ENCODE measurements at regions not wholly inside any gene's neighbourhood (a gene's known extent, or its start where the extent isn't known, plus 50 kb on each side); places are given as distances from the start of the nearest gene placed in this dataset.

DNA sequence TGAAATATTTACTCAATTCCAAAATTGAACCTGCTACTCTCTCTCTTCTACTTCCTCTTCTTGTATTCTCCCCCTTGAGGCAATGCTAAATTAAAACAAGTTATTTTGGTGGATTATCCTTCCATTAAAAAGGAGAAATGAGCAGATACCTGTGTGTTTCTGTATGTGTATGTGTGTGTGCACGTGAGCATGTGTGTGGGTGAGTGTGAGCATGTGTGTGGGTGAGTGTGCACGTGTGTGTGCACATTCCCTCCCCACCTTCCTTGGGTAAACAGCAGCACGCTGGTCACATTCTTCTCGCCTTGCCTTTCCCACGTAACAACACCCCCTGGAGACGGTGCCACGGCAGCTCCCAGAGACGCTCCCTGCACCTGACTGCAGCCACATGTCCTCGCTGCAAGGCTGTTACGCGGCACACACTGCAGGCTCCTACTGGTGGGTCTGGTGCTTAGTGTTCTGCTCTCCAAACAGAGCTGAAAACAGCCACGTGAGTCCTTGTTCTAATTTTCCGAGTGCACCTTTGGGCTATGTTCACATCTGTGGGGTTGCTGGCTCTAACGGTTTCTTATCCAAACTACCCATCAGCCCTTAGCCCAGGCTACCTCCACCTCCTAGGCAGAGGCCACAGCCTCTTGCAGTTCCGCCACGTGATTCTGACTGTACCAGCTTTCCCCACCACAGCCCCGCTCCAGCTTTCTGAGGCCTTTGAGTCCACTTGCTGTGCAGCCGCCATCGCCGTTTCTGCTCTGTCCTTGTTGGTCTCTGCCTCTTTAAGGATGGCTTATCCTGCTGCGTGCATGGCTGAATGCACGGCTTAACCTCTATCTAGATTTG, 123.4 kb downstream of the CTTN start:
- DNase-seq (ENCODE audit: low spot score) = no peak

DNA sequence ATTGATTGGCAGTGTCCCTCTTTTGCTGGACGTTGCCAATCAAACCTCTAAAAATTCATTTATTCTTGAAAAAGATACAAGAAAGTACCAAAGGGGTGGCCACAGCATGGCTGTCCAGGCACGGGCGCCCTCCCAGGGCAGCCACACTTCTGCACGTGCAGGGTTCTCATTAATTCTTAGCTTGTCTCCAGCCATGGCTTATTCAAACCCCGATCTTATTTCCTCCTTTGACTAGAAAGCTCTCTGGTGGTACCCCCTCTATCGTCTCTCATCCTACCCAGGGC, 123.9 kb downstream of the CTTN start:
- no peak for DNase-seq (ENCODE audit: low spot score)

DNA sequence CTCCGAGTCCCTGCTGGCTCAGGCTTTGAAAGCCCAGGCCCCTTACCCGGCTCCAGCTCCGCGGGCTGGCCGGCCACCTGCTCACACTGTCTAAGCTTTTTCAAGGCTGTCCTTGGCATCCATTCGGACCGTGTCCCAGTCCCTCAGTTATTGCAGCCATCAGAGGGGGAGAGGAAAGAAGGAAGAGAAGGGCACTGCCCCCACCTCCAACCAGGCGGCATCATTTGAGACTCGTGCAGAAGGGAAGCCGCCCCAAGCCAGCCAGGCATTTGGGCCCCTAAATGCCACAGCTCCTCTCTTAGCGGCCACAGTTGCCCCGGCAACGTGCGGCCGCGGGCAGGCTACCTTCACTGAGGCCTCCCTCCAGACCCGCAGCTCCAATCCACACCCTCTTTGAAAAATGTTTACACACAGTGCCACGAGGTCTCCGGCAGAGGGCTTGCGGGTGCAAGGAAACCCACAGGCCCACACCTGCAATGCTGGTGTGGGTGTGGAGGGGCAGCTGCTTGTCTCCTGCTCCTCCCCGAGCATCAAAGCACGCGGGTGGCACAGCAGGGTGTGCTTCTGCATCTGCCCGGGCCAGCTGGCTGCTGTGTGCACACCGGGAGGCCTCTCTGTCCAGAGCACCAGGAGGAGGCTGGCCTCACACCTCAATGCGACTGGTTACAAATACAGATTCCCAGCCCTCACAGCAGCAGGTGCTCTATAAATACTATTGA, 124.4 kb downstream of the CTTN start:
- DNase-seq (ENCODE audit: low spot score) = no peak

DNA sequence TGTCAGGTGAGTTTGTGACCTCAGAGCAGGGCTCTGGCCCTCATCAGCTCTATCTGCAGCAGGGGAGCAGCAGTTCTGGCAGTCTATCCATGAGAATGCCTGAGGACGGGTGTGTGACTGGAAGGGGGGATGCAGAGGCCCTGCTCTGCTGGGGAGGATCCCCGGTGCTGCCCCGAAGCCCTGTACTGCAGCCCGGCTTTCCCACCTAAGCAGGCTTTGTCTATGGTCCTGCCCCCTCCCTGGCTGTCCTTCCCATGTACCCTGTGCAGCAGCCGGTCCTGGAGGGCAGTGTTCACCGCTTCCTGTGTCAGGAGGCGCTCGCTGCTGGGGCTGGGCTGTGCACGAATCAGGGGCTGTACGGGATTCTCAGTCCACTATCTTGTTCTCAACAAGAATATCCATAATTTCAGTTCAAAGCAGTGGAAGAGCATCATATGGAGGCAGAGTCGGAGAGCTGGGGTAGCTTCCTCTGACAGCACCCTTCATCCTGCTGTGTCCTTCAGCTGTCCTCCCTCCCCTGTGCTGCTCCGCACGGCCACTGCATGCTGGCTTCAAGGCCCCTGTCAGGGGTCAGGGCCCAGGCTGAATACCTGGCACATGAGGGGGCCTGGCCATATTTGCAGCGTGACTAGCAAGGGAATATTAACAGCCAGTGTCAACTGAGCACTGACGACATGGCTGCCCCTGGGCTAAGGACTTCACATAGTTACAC, 125.2 kb downstream of the CTTN start:
- no peak for DNase-seq (ENCODE audit: low spot score)

DNA sequence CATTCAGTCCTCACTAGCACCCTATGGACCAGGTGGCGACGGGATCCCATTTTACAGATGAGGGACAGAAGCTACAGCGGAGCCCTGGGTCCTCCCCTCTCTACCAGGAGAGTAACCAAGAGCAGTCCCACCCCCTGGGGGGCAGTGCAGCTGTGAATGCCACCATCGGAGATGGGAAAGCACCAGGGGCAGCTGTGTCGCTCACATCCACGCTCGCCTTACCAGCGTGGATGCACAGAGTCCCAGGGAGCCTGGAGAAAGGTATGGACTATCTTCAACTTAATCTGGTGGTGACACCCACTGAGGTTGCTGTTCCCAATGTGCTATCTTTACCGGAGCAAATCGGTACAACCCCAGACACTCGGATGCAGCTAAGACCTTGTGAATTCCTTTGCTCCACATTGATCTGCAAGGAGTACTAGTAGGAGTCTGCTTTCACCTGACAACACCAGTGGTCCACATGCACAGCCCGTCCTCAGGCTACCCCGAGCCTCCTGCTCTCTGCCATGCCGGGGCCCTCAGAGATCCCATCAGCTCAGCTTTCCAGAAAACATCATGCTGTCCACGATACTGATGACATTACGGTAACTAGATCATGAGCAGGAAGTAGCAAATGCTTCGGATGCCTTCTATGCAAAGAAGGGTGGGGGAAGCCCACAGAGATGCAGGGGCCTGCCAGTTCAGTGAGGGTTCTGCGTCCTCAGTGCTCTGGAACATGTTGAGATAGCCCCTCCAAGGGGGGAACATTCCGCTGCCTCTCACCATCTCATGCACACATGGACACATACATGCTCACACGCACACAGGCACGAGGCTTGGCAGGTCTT, 126.0 kb downstream of the CTTN start:
- no peak for DNase-seq (ENCODE audit: low spot score)

DNA sequence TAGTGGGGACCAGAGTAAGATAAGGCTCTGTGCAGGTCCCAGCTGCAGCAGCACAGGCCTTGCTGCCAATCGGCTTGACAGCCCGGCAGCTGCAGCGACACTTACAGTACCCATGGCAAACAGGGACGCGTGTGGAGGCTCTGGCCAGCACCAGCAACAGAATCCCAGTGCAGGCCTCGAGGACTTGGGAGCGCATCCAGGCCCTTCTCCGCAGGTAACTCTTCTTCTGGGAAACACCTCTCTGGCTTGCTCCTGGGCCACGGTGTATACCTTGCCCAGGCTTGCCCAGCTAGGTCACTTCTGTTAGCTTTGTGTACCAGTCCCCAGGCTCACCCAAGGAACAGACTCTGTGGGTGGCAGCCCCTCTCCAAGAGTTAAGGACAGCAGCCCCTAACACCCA, 126.7 kb downstream of the CTTN start:
- DNase-seq (ENCODE audit: low spot score) = no peak

- DNase-seq (ENCODE audit: low spot score) = no peak
Observed at GRCh38 chr11:70525466-70525865, 127.1 kb downstream of the CTTN start.

DNA sequence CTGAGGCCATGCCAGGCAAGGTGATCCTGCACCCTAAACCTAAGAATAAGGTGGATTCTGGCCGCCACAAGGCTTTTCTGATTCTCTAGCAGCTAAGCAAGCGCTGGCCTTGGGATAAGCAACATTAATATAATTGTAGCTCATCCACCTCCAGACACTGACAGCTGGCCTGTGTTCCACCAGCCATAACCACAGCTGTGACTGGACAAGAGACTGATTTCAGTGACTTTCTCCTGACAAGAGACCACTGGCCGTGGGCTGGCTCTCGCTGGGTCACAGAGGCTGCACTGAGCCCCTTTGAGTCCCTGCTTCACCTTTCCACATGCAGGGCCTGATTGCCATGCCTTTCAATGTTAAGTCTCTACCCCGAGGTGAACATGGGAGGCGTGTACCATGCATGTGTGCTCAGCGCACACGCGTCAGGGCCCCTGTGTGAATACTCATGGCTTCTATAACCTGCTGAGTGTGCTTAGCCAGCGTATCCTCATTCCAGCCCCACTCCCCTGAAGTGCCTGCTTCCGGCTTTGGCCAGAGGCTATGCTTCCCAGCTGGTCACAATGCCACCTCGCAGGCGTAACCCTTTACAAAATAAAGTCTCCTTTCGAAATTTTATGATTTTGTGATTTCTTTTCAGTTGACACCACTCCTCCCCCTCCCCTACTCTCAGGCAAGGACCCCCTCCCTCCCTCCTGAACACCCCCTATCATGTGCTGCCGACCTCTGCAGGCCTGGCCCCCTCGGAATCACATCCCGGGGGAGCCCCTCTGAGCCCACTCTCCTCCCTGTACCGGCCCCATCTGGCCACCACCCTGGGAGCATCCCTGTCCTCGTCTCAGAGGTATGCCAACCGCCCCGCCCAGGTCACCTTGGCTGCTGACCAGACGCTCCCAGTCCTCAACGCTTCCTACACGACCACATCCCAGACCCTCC, 128.1 kb downstream of the CTTN start:
- DNase-seq (ENCODE audit: low spot score) = no peak

DNA sequence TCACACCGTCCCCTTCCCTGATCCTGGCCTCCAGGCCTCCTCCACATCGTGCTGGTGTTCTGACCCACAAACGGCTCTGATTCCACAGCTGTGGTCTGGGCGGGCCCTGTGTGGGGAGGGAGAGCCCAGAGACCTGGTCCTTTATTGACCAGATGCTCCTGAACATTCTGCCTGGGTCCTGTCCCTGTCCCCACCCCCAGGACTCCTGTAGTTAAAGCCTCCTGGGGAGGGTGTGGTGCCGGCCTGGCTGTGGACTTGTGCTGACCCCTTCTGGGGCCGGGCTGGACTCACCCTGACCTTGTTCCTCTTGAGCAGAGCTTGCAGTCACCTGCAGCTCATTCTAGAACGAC, 128.7 kb downstream of the CTTN start:
- DNase-seq (ENCODE audit: low spot score) = no peak

GRCh38 chr11:70527429-70528045, 129.2 kb downstream of the CTTN start:
- no peak for DNase-seq (ENCODE audit: low spot score)

DNA sequence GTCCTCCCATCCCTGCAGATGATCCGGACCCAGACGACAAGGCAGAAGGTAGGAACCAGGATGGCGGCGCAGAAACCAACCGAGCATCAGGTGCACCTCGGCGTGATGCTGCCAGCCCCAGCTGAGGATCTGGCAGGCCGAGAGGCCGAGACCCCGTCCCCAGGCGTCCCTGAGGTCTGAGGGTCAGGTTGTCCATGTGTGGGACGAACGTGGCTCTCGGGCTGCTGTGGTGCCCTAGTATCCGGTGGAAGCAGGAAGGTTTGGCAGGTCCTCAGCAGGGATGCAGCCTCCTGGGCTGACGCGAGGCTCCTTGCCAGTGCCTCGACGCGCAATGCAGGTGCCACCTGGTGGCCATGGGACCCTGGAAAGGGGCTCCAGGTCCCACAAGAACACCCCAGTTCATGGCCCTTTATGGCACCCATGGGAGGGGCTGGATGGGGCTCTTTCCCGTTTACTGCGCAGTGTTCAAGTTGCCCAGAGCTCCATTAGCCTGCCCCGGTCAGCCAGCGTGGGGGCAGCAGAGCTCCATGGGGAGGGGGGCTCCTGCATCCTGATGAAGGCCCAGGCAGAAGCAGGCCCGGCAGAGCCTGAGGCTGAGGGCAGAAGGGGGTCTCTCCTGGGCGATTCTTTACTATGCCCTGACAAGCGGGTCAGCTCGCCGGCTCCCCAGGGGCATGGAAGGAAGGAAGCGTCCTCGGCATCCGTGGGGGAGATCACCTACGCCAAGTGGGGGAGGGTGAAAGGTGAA, 129.9 kb downstream of the CTTN start:
- no peak for DNase-seq (ENCODE audit: low spot score)

DNA sequence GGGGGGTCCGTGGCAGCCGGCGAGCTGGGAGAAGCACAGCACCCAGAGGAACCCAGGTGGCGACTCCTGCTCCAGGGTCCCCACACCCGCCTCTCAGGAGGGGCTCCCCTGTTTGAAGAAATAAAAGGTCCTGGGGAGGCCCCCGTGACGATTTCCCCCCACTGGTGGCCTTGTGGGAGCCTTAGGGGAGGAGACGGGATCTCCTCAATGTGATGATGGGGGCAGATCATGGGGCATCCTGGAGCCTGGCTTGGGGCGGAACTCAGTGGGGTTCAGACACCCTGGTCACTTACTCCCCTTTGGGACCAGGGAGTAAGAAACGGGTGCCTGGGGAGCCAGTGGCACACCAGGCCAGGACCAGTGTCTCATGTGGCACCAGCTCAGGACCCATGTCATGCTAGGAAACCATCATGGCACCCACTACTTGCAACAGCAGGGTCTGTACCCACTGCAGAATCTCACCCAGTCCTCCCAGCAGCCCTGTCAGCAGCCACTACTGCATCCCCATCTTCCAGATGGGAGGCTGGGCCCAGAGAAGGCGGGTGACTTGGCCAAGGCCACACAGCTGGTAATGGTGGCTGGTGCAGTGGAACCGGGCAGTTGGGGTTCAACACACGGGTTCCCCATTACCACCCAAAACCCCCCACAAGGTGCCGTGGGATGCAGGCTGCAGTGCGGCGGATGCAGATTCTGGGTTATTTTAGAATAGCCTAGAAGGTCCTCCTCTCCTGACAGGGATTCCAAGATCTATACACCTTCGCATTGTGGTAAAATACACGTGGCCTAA, 130.7 kb downstream of the CTTN start:
- DNase-seq (ENCODE audit: low spot score) = no peak

DNA sequence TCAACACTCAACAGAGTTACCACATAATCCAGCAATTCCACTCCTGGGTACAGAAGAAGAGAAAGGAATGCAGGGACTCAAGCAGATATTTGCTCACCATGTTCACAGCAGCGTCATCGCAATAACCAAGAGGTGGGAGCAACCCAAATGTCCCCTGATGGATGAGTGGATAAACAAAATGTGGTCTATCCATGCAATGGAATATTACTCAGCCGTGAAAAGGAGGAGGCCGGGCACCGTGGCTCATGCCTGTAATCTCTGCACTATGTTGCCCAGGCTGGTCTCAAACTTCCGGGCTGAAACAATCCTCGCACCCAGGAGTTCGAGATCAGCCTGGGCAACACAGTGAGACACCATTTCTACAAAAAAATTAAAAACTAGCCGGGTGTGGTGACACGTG, 131.7 kb downstream of the CTTN start:
- DNase-seq (ENCODE audit: low spot score) = no peak

GRCh38 chr11:70530629-70531185, 132.4 kb downstream of the CTTN start:
- DNase-seq (ENCODE audit: low spot score) = no peak

DNA sequence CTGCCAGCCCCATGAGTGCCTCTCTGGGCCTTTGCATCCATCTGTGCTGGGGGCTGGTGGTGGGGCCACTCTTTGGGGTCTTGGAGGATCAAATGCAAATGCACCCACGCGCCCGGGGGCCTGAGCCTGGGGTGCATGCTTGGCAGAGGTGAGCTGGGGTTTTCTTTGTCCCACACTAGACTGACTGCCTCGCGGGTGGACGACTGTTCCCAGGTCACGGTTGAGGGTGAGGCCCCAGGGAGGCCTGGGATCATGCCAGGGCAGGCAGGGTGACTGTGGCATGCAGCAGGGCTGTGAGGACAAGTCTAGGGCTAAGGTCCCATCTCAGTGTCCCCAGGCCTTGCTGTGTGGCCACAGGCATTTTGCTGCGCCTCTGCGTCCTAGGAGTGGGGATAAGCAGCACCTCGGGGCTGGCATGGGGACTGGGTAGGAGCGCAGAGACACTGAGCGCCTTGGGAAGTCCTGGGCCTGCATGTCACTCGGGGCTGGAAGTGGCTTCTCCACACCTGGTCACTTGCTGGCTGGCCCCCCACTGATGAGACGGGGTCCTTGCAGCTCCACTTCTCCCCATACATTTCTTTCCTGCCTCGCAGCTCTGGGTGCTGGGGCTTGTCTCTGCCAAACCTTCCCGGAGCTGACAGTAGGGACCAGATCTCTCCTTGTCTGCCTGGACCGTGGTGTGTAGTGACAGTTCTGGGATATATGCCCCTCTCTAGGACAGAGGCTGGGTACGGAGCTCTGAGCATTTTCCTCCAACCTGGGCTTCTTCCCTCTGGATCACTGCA, 133.1 kb downstream of the CTTN start:
- no peak for DNase-seq (ENCODE audit: low spot score)

- DNase-seq (ENCODE audit: low spot score) = no peak
Observed at GRCh38 chr11:70532066-70532440, 133.7 kb downstream of the CTTN start.

DNA sequence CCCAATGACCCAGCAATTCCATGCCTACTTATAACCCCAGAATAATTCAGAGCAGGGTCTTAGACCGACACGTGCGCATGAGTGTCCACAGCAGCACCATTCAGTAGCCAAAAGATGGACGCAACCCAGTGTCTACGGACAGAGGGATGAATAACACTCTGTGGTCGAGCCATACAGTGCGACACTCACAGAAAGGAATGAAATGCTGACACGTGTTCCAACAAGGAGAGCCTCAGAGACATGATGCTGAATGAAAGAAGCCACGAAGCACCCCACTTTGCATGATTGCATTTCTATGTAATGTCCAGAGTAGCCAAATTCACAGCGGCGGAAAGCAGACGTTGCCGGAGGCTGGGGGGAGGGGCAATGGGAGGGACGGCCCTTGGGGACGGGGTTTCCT, 134.4 kb downstream of the CTTN start:
- DNase-seq (ENCODE audit: low spot score) = no peak

Measured in hematopoietic multipotent progenitor cell treated with erythropoietin and hydrocortisone succinate and interleukin-3 and kit ligand, for 15 days (in vitro differentiated cells).